Astrocyte (in vitro differentiated cells and primary cell): ENCODE measurements at regions not wholly inside any gene's neighbourhood (a gene's known extent, or its start where the extent isn't known, plus 50 kb on each side); places are given as distances from the start of the nearest gene placed in this dataset.

Source experiments
- CTCF ChIP-seq: IDR thresholded peaks from 2 replicates; pipeline ENCODE4 v1.5.1; 2011; ENCODE audit warnings: low read depth, mild to moderate bottlenecking, inconsistent platforms, low read length, moderate library complexity; ENCODE audit not compliant: insufficient read depth
- EZH2 ChIP-seq: IDR thresholded peaks from 2 replicates; pipeline ENCODE4 v1.6.1; 2012; ENCODE audit warnings: mild to moderate bottlenecking, low read length, inconsistent platforms; ENCODE audit not compliant: insufficient read depth

DNA sequence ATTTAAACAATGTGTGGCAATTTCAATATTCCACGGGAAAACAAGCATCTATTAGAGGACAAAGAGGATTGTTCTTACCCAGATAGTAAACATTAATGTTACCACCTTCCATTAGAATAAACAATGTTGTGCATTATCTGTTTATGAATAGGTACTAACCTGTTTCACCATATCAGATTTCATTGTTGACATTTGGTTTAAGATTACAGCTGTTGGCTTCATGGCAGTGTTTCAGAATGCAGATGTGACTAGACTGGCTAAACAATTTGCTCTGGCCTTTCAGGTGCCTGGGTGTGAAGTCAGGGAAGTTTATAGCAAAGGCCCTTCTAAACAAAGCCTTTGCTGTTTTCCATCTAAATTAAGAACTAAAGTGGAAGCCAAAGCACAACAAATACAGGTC, 464.7 kb upstream of the FAM47C start:
- no peak for TF ChIP-seq CTCF
- no peak for TF ChIP-seq EZH2
